H1 (cell line): ENCODE measurements at regions not wholly inside any gene's neighbourhood (a gene's known extent, or its start where the extent isn't known, plus 50 kb on each side); places are given as distances from the start of the nearest gene placed in this dataset.

ENCODE experiments used
- BCL11A ChIP-seq, 2 experiments: IDR thresholded peaks; one replicate each; pipeline ENCODE4 v1.6.1; 2011; ENCODE audit warnings: low read depth in 2 of 2, low read length in 2 of 2, mild to moderate bottlenecking in 2 of 2
- CBX8 ChIP-seq: fragments of 300-800, 300-1000 bp; sonication (generic); IDR thresholded peaks from 2 replicates; pipeline ENCODE4 v1.7.1; 2016; ENCODE audit warnings: low read depth, low read length, borderline replicate concordance
- CHD1 ChIP-seq: IDR thresholded peaks from 2 replicates; pipeline ENCODE4 v1.6.1; 2012; ENCODE audit warnings: low read depth, low read length, improper control_type of control experiment
- TF ChIP-seq, protein P1 (sequence below): IDR thresholded peaks from 2 replicates; pipeline ENCODE4 v1.6.1; 2011; ENCODE audit warnings: low read depth, mild to moderate bottlenecking, low read length; ENCODE audit not compliant: insufficient read depth

DNA sequence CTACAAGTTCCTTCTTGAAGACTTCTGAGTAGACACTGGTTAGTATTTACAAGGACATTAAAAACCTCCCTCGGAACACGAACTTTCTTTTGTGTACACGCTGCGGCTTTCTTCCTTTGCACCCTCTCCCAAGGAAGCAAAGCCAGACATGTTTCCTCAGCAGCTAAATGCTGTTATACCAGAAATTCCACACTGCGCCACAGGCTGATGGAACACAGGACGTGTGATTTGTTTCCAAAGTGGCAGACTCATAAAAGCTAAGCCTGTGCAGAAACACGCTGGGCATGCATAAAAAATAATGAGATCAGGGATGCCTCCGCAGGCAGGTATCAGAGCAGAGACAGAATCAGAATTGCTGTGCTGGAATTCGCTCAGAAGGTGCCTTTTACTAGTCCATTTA lies 73.0 kb upstream of the RGPD5 start (continued):
- TF ChIP-seq BCL11A (IDR thresholded peaks at IDR 0.05; ENCODE audit: low read depth in 2 of 2, low read length in 2 of 2), result no peak
- no peak for TF ChIP-seq CHD1
- TF ChIP-seq, protein P1, sequence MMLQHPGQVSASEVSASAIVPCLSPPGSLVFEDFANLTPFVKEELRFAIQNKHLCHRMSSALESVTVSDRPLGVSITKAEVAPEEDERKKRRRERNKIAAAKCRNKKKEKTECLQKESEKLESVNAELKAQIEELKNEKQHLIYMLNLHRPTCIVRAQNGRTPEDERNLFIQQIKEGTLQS, result no peak
- TF ChIP-seq CBX8, result no peak
